GM12891 (cell line): ENCODE measurements at regions not wholly inside any gene's neighbourhood (a gene's known extent, or its start where the extent isn't known, plus 50 kb on each side); places are given as distances from the start of the nearest gene placed in this dataset.

Experiments
- POLR2A ChIP-seq: IDR thresholded peaks from 2 replicates; pipeline ENCODE4 v1.6.1; 2011; ENCODE audit warnings: low read depth, low read length, control low read depth
- POLR2AphosphoS5 ChIP-seq: IDR thresholded peaks from 2 replicates; pipeline ENCODE4 v1.6.1; 2011; ENCODE audit warnings: low read depth, low read length, control low read depth
- SPI1 ChIP-seq: IDR thresholded peaks from 2 replicates; pipeline ENCODE4 v1.6.1; 2011; ENCODE audit warnings: low read depth, low read length, control low read depth
- TAF1 ChIP-seq: IDR thresholded peaks from 2 replicates; pipeline ENCODE4 v1.6.1; 2011; ENCODE audit warnings: low read depth, low read length, control low read depth

- TF ChIP-seq POLR2A (no peak), POLR2AphosphoS5 (no peak), TAF1 (no peak), SPI1 (no peak)
Measured at GRCh38 chr5:126107381-126107780, 315.8 kb upstream of the GRAMD2B start.
